ENCODE measurements at regions not wholly inside any gene's neighbourhood (a gene's known extent, or its start where the extent isn't known, plus 50 kb on each side); places are given as distances from the start of the nearest gene placed in this dataset.

GRCh38 chr22:34116126-34116525 is 195.8 kb upstream of the LARGE1 start:
- intact Hi-C loops (cut with DNase I) = no loop called here
- no peak for DNase-seq
- ATAC-seq = no peak

GRCh38 chr22:34122042-34122441 is 201.8 kb upstream of the LARGE1 start:
- DNase-seq (no peak), ATAC-seq (no peak)
- intact Hi-C loops (cut with DNase I) = no loop called here

- no peak for DNase-seq
- no peak for ATAC-seq
- intact Hi-C loops (cut with DNase I) = no loop called here
Measured at GRCh38 chr22:34129691-34130486, 209.6 kb upstream of the LARGE1 start.

GRCh38 chr22:34135749-34136148 is 215.5 kb upstream of the LARGE1 start:
- DNase-seq = no peak
- no peak for ATAC-seq
- intact Hi-C loops (cut with DNase I) = no loop called here

- intact Hi-C loops (cut with DNase I) = no loop called here
- ATAC-seq (no peak), DNase-seq (no peak)
Measured at GRCh38 chr22:34150023-34150422, 229.7 kb upstream of the LARGE1 start.

GRCh38 chr22:34159491-34159890 is 239.2 kb upstream of the LARGE1 start:
- ATAC-seq (no peak), DNase-seq (no peak)
- intact Hi-C loops (cut with DNase I) = no loop called here

- no peak for ATAC-seq
- DNase-seq = no peak
- intact Hi-C loops (cut with DNase I) = no loop called here
Measured at GRCh38 chr22:34160141-34160783, 240.0 kb upstream of the LARGE1 start.

- intact Hi-C loops (cut with DNase I) = no loop called here
- no peak for DNase-seq
- no peak for ATAC-seq
Measured at GRCh38 chr22:34161431-34162123, 241.3 kb upstream of the LARGE1 start.

GRCh38 chr22:34198976-34199375 is 278.7 kb upstream of the LARGE1 start:
- ATAC-seq (no peak), DNase-seq (no peak)
- intact Hi-C loops (cut with DNase I) = no loop called here

GRCh38 chr22:34210301-34210700 is 290.0 kb upstream of the LARGE1 start:
- intact Hi-C loops (cut with DNase I) = no loop called here
- ATAC-seq = no peak
- no peak for DNase-seq

GRCh38 chr22:34214372-34214771 is 294.1 kb upstream of the LARGE1 start:
- DNase-seq (no peak), ATAC-seq (no peak)
- intact Hi-C loops (cut with DNase I) = no loop called here

- DNase-seq = no peak
- intact Hi-C loops (cut with DNase I) = no loop called here
- ATAC-seq = peak; percentile 23 to 81
Measured at GRCh38 chr22:34225278-34225677, 305.0 kb upstream of the LARGE1 start.

GRCh38 chr22:34236527-34236926 is 316.3 kb upstream of the LARGE1 start:
- ATAC-seq (peak; percentile 96 to 98), DNase-seq (peak; percentile 65)
- intact Hi-C loops (cut with DNase I) = no loop called here

- DNase-seq (no peak), ATAC-seq (no peak)
- intact Hi-C loops (cut with DNase I) = no loop called here
Measured at GRCh38 chr22:34239421-34239820, 319.1 kb upstream of the LARGE1 start.

- intact Hi-C loops (cut with DNase I) = loop anchor here in 1 of 2 donors (10.0 kb wide), 1 partner anchor 62 kb away; no protein-coding TSS in a partner anchor
- ATAC-seq = peak in 1 of 2 donors; percentile 44
- DNase-seq = no peak
Measured at GRCh38 chr22:34243023-34243422, 322.7 kb upstream of the LARGE1 start.

GRCh38 chr22:34255042-34255441 is 334.8 kb upstream of the LARGE1 start:
- ATAC-seq = no peak
- DNase-seq = no peak
- intact Hi-C loops (cut with DNase I) = no loop called here

GRCh38 chr22:34278121-34278520 is 357.8 kb upstream of the LARGE1 start:
- DNase-seq (no peak), ATAC-seq (peak in 1 of 2 donors; percentile 68)
- intact Hi-C loops (cut with DNase I) = no loop called here

- ATAC-seq (peak in 1 of 2 donors; percentile 79), DNase-seq (peak; percentile 45)
- intact Hi-C loops (cut with DNase I) = no loop called here
Measured at GRCh38 chr22:34281738-34282137, 361.5 kb upstream of the LARGE1 start.

GRCh38 chr22:34283844-34284243 is 363.6 kb upstream of the LARGE1 start:
- no peak for ATAC-seq
- intact Hi-C loops (cut with DNase I) = no loop called here
- no peak for DNase-seq

- no peak for DNase-seq
Measured at GRCh38 chr22:34293324-34293723, 373.0 kb upstream of the LARGE1 start.

More at GRCh38 chr22:34293324-34293723, 373.0 kb upstream of the LARGE1 start:
- intact Hi-C loops (cut with DNase I) = no loop called here
- ATAC-seq = peak in 1 of 2 donors; percentile 47

Measured in left cardiac atrium (tissue), 4 donors.